CD4-positive, alpha-beta T cell treated with Interleukin-4 for 4 hours (primary cell): ENCODE measurements at regions not wholly inside any gene's neighbourhood (a gene's known extent, or its start where the extent isn't known, plus 50 kb on each side); places are given as distances from the start of the nearest gene placed in this dataset.
A peak's percentile ranks its signal among the peaks of the same experiment; 100 is the strongest.
"Not testable (repeated sequence)": the region's sequence is repeated elsewhere in the genome, so short reads cannot be mapped to it uniquely, and the experiment has no call there.

Source experiments
- DNase-seq: peaks from one replicate; pipeline ENCODE4 v3.0.0-alpha.2; 2020

- DNase-seq: no peak
Measured at GRCh38 chr16:85240982-85241924, 129.0 kb upstream of the CIBAR2 start.

- DNase-seq: no peak
Measured at GRCh38 chr16:85242140-85242539, 129.9 kb upstream of the CIBAR2 start.

- no peak for DNase-seq
Measured at GRCh38 chr16:85243308-85243707, 131.0 kb upstream of the CIBAR2 start.

- DNase-seq: not testable (repeated sequence)
Measured at GRCh38 chr16:85244452-85244851, 132.2 kb upstream of the CIBAR2 start.

- DNase-seq: peak; percentile 44
Measured at GRCh38 chr16:85245307-85246172, 133.3 kb upstream of the CIBAR2 start.

GRCh38 chr16:85246473-85246872 lies 134.2 kb upstream of the CIBAR2 start:
- DNase-seq: no peak

- DNase-seq: no peak
Measured at GRCh38 chr16:85246973-85247372, 134.7 kb upstream of the CIBAR2 start.

- DNase-seq: no peak
Measured at GRCh38 chr16:85248342-85248741, 136.1 kb upstream of the CIBAR2 start.

- no peak for DNase-seq
Measured at GRCh38 chr16:85248857-85249256, 136.6 kb upstream of the CIBAR2 start.

GRCh38 chr16:85249418-85250146 lies 137.3 kb upstream of the CIBAR2 start:
- no peak for DNase-seq

GRCh38 chr16:85250147-85250463 lies 137.8 kb upstream of the CIBAR2 start:
- DNase-seq: no peak

- no peak for DNase-seq
Measured at GRCh38 chr16:85250609-85251223, 138.4 kb upstream of the CIBAR2 start.

- no peak for DNase-seq
Measured at GRCh38 chr16:85251225-85251760, 139.0 kb upstream of the CIBAR2 start.

- DNase-seq: no peak
Measured at GRCh38 chr16:85252014-85252413, 139.7 kb upstream of the CIBAR2 start.

- no peak for DNase-seq
Measured at GRCh38 chr16:85252461-85252860, 140.2 kb upstream of the CIBAR2 start.

- peak; percentile 23 for DNase-seq
Measured at GRCh38 chr16:85253084-85253941, 141.0 kb upstream of the CIBAR2 start.

- no peak for DNase-seq
Measured at GRCh38 chr16:85254051-85254450, 141.8 kb upstream of the CIBAR2 start.

GRCh38 chr16:85254921-85255320 lies 142.6 kb upstream of the CIBAR2 start:
- DNase-seq: no peak

GRCh38 chr16:85255777-85256176 lies 143.5 kb upstream of the CIBAR2 start:
- no peak for DNase-seq

GRCh38 chr16:85256190-85256739 lies 144.0 kb upstream of the CIBAR2 start:
- DNase-seq: no peak

GRCh38 chr16:85257483-85257882 lies 145.2 kb upstream of the CIBAR2 start:
- no peak for DNase-seq
